ENCODE measurements at regions not wholly inside any gene's neighbourhood (a gene's known extent, or its start where the extent isn't known, plus 50 kb on each side); places are given as distances from the start of the nearest gene placed in this dataset.

DNA sequence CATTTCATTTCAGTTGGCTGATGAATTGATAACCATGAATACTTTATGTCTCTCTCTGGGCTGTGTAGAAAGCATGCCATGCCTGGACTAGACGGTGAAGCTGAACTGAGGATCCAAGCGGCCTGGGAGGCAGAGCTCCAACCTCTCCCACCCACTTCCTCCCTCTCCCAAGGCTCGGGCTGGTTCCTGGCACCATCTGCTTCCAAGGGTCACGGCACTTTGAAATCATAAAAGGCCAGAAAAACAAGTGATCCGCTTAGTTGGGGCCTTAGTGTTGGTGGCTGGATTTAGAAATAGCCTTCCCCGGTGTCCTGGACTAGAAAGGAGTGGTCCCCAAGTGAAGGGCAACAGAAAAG is 202.4 kb upstream of the PMEPA1 start:
- no peak overlapping the region for H3K27ac ChIP-seq
- TF ChIP-seq ZFX (IDR thresholded peaks at IDR 0.05; ENCODE audit: borderline replicate concordance) (no peak), CTCF (IDR thresholded peaks at IDR 0.05) (no peak)

- H3K27ac ChIP-seq = no peak overlapping the region
- TF ChIP-seq CTCF (IDR thresholded peaks at IDR 0.05) = no peak
- no peak for TF ChIP-seq ZFX (IDR thresholded peaks at IDR 0.05; ENCODE audit: borderline replicate concordance)
Measured at GRCh38 chr20:57911512-57912226, 201.9 kb upstream of the PMEPA1 start.

DNA sequence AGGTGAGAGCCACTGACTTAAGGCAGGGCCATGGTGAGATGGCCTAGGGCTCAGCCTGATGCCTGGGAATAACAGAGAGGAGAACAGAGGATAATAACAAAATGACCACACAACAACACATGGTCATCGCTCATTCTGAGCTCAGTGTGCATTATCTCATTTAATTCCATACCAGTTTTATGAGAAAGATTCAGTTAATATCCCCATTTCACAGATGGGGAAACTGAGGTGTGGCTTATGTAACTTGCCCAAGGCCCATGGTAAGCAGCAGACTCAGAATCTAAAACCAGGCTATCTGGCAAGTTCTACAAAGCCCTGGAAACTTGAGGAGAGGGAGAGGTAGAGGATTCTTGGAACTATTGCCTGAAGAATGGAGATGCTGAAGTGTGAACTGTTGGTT is 200.9 kb upstream of the PMEPA1 start:
- no peak overlapping the region for H3K27ac ChIP-seq
- TF ChIP-seq CTCF (IDR thresholded peaks at IDR 0.05) (no peak), ZFX (IDR thresholded peaks at IDR 0.05; ENCODE audit: borderline replicate concordance) (no peak)

GRCh38 chr20:57909763-57910331 is 200.0 kb upstream of the PMEPA1 start:
- no peak for TF ChIP-seq ZFX (IDR thresholded peaks at IDR 0.05; ENCODE audit: borderline replicate concordance)
- no peak for TF ChIP-seq CTCF (IDR thresholded peaks at IDR 0.05)
- no peak overlapping the region for H3K27ac ChIP-seq

DNA sequence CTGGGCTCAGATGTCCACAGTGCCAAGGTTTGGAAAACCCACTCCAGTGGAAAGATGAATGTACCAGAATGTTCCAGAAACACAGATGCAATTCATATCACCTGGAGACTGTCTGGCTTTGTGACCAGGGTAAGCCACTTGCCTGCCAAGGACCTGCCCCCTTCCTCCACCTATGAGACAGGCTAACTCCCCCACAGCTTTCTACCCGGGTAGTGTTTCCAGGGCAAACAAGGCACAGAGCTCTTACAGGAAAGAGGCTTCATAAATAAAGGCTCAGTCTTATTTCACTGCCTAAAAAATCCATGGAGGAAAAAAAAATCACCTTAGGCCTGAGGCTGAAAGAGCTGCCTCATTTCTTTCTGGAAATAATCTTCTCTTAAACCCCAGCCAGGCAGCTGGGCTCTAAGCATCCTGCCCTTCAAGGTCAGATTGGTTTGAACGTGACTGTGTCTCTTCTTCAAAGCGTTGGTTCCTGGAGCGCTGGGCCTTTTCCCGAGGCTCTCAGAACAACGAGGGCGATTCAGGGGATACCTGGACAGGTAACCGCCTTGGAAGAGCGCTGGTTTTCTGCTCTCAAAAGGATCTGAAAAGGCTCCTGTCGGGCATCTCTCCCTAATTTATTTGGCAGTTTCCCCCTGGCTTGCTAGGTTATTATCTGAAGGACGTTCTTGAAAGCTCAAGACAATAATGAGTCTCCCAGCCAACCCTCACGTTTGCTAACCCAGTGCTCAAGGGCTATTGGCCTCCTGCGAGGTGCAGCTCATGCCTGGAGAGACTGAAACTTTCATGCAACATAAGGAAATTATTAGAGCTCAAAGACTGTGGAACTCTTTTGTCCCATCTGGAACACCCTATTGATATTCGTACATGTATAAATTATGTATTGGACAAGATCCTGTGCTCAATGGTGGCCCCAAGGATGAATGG is 199.2 kb upstream of the PMEPA1 start:
- H3K27ac ChIP-seq = no peak overlapping the region
- TF ChIP-seq ZFX (IDR thresholded peaks at IDR 0.05; ENCODE audit: borderline replicate concordance) = no peak
- TF ChIP-seq CTCF (IDR thresholded peaks at IDR 0.05) = no peak

- no peak overlapping the region for H3K27ac ChIP-seq
- no peak for TF ChIP-seq ZFX (IDR thresholded peaks at IDR 0.05; ENCODE audit: borderline replicate concordance)
- no peak for TF ChIP-seq CTCF (IDR thresholded peaks at IDR 0.05)
Measured at GRCh38 chr20:57908226-57908625, 198.4 kb upstream of the PMEPA1 start.

Data from 22Rv1 (cell line).